HEK293 (cell line): ENCODE measurements at regions not wholly inside any gene's neighbourhood (a gene's known extent, or its start where the extent isn't known, plus 50 kb on each side); places are given as distances from the start of the nearest gene placed in this dataset.
A peak's percentile ranks its signal among the peaks of the same experiment; 100 is the strongest.

ENCODE experiments used
- CTCF ChIA-PET: fragments of 350-600 bp; formaldehyde crosslinking; extraction: SDS; loops from one replicate; lab custom pipeline; 2021; ENCODE audit warnings: antibody characterized with exemption; lab: Yijun Ruan, JAX
- POLR2A ChIA-PET: fragments of 300-600 bp; formaldehyde crosslinking; extraction: SDS; loops from one replicate; lab custom pipeline; 2020; ENCODE audit warnings: antibody characterized with exemption, inconsistent platforms; lab: Yijun Ruan, JAX
- H3K27ac ChIP-seq: fragments of 200-500 bp; sonication (Bioruptor generic); 2 replicates; pipeline ENCODE4 v1.5.1; 2014; ENCODE audit warnings: low read depth, low read length, control low read depth, inconsistent platforms; ENCODE audit errors: extremely low read depth
- H3K36me3 ChIP-seq, 2 experiments: fragments of 200-500 bp in 1 of 2; sonication (Bioruptor generic) in 1 of 2; 1 replicate in 1 of 2; 2 replicates in 1 of 2; pipeline ENCODE4 v1.5.1; 2014 to 2017; ENCODE audit warnings: inconsistent platforms in 2 of 2, low read length in 2 of 2; ENCODE audit not compliant: control insufficient read depth in 2 of 2, insufficient read depth in 1 of 2
- H3K4me1 ChIP-seq: fragments of 200-500 bp; sonication (Bioruptor generic); 2 replicates; pipeline ENCODE4 v1.5.1; 2014; ENCODE audit warnings: mild to moderate bottlenecking, low read length, inconsistent platforms; ENCODE audit not compliant: control insufficient read depth, insufficient read depth
- H3K4me3 ChIP-seq: 2 replicates; pipeline ENCODE4 v1.5.1; 2011; ENCODE audit warnings: low read depth, mild to moderate bottlenecking, control low read depth, low read length, moderate library complexity
- H3K9me3 ChIP-seq: fragments of 200-500 bp; sonication (Bioruptor generic); 2 replicates; pipeline ENCODE4 v1.5.1; 2014; ENCODE audit warnings: low read depth, low read length, inconsistent platforms; ENCODE audit not compliant: control insufficient read depth, insufficient read depth
- CTCF ChIP-seq: fragments of 450-650 bp; formaldehyde crosslinking; IDR thresholded peaks from 2 replicates; pipeline ENCODE4 v1.5.1; 2016; ENCODE audit warnings: missing biosample characterization, missing genetic modification characterization
- SCRT1 ChIP-seq: fragments of 450-650 bp; formaldehyde crosslinking; IDR thresholded peaks from 2 replicates; pipeline ENCODE4 v1.5.1; 2016; ENCODE audit warnings: missing biosample characterization, missing genetic modification characterization, borderline replicate concordance
- TRIM28 ChIP-seq: IDR thresholded peaks from 2 replicates; pipeline ENCODE4 v1.6.1; 2011; ENCODE audit warnings: low read length, control low read depth, borderline replicate concordance
- ZBTB26 ChIP-seq: fragments of 450-650 bp; formaldehyde crosslinking; optimal IDR thresholded peaks from 2 replicates; pipeline ENCODE3; 2016; ENCODE audit warnings: missing biosample characterization, mild to moderate bottlenecking, missing genetic modification characterization
- ZBTB48 ChIP-seq: fragments of 450-650 bp; formaldehyde crosslinking; IDR thresholded peaks from 2 replicates; pipeline ENCODE4 v1.5.1; 2016; ENCODE audit warnings: missing biosample characterization, missing genetic modification characterization
- ZBTB6 ChIP-seq: fragments of 450-650 bp; formaldehyde crosslinking; IDR thresholded peaks from 2 replicates; pipeline ENCODE4 v1.5.1; 2017; ENCODE audit warnings: missing biosample characterization, missing genetic modification characterization
- ZIC2 ChIP-seq: fragments of 450-650 bp; formaldehyde crosslinking; IDR thresholded peaks from 2 replicates; pipeline ENCODE4 v1.5.1; 2016; ENCODE audit warnings: missing biosample characterization, missing genetic modification characterization
- ZNF214 ChIP-seq: fragments of 450-650 bp; formaldehyde crosslinking; IDR thresholded peaks from 2 replicates; pipeline ENCODE4 v1.5.1; 2017; ENCODE audit warnings: missing biosample characterization, mild to moderate bottlenecking, missing genetic modification characterization, borderline replicate concordance
- ZNF311 ChIP-seq: fragments of 450-650 bp; formaldehyde crosslinking; IDR thresholded peaks from 2 replicates; pipeline ENCODE4 v1.5.1; 2017; ENCODE audit warnings: missing biosample characterization, missing genetic modification characterization, borderline replicate concordance
- ZNF335 ChIP-seq: fragments of 450-650 bp; formaldehyde crosslinking; conservative IDR thresholded peaks from 2 replicates; pipeline ENCODE4 v1.5.1; 2016; ENCODE audit warnings: missing biosample characterization, missing genetic modification characterization
- ZNF530 ChIP-seq: fragments of 450-650 bp; formaldehyde crosslinking; IDR thresholded peaks from 2 replicates; pipeline ENCODE4 v1.5.1; 2016; ENCODE audit warnings: low read depth, missing biosample characterization, missing genetic modification characterization
- ZNF544 ChIP-seq: fragments of 450-650 bp; formaldehyde crosslinking; IDR thresholded peaks from 2 replicates; pipeline ENCODE4 v1.5.0; 2017; ENCODE audit warnings: missing biosample characterization, missing genetic modification characterization
- ZNF660 ChIP-seq: fragments of 450-650 bp; IDR thresholded peaks from 2 replicates; pipeline ENCODE4 v1.5.1; 2018; ENCODE audit warnings: missing biosample characterization, mild to moderate bottlenecking, missing genetic modification characterization
- ZNF776 ChIP-seq: fragments of 450-650 bp; formaldehyde crosslinking; IDR thresholded peaks from 2 replicates; pipeline ENCODE4 v1.5.0; 2017; ENCODE audit warnings: missing biosample characterization, missing genetic modification characterization, borderline replicate concordance
- ZSCAN30 ChIP-seq: fragments of 450-650 bp; IDR thresholded peaks from 2 replicates; pipeline ENCODE4 v1.5.1; 2018; ENCODE audit warnings: missing biosample characterization, mild to moderate bottlenecking, missing genetic modification characterization, moderate library complexity
- TF ChIP-seq, protein P1 (sequence below): fragments of 450-650 bp; formaldehyde crosslinking; IDR thresholded peaks from 2 replicates; pipeline ENCODE4 v1.5.1; 2016; ENCODE audit warnings: missing biosample characterization, missing genetic modification characterization

DNA sequence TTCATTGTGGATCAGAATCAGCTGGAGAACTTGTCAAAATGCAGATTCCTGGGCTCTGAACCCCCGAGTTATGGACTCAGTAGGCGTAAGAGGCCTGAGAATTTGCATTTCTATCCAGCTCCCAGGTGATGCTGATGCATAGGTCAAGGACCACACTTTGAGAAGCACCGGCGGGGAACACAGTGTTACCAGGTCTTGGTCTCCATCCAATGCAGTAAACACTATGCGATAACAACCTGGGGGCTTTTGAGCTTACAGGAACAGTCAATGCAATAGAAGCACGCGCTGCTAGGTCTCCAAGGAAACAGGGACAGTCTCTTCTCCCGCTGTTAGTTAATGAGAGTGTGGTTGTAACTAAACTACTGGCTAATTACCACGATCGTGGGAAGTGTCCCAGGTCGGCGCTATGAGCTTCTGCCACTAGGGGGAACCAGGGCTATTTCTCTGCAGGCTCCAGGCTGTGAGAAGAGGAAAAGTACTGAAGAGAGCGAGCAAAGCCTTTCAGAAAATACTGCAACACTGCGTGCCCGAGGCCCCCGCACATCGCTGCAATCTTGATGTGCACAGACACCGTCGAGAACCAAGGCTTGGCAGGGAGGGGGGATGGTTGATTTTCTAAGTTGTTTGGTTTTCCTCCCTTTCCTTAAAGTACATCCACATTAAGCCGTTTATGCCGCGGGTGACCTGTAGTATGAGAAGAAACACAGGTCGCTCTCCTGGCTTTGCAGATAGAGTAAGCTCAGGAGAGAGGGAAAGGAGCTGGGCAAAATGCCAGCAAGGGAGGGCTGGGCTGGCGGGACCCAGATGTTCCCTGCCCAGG lies 52.0 kb upstream of the KCNA1 start (continued):
- peak; percentile 70; the same call in 1 of the 2 replicates for TF ChIP-seq CTCF
- no peak for TF ChIP-seq ZNF776 (tag by site-specific recombination)
- peak; percentile 21 for TF ChIP-seq ZBTB26 (tag by site-specific recombination)
- TF ChIP-seq ZNF311 (tag by site-specific recombination): no peak
- TF ChIP-seq, protein P1, sequence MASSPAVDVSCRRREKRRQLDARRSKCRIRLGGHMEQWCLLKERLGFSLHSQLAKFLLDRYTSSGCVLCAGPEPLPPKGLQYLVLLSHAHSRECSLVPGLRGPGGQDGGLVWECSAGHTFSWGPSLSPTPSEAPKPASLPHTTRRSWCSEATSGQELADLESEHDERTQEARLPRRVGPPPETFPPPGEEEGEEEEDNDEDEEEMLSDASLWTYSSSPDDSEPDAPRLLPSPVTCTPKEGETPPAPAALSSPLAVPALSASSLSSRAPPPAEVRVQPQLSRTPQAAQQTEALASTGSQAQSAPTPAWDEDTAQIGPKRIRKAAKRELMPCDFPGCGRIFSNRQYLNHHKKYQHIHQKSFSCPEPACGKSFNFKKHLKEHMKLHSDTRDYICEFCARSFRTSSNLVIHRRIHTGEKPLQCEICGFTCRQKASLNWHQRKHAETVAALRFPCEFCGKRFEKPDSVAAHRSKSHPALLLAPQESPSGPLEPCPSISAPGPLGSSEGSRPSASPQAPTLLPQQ: peak; percentile 50; the same call in 1 of the 2 replicates
- TF ChIP-seq ZSCAN30: peak; percentile 99
- no peak for TF ChIP-seq ZNF544 (tag by site-specific recombination)
- no peak for TF ChIP-seq ZNF530 (tag by site-specific recombination)
- peak; percentile 66; the same call in 1 of the 2 replicates for TF ChIP-seq ZNF660
- TF ChIP-seq ZBTB6 (tag by site-specific recombination): no peak

- no peaks in the 10 kb centered on the region for H3K9me3 ChIP-seq
- no peaks in the 10 kb centered on the region for H3K36me3 ChIP-seq
- H3K4me3 ChIP-seq: no peak overlapping the region
- TF ChIP-seq ZBTB26 (tag by site-specific recombination) (peak; percentile 10), CTCF (peak; percentile 73), ZNF214 (tag by site-specific recombination) (no peak), ZIC2 (tag by site-specific recombination) (peak; percentile 34; the same call in 1 of the 2 replicates), ZNF335 (tag by site-specific recombination) (0 out of 2 replicates have a peak, but pooled peaks have one; percentile 4), TRIM28 (0 out of 2 replicates have a peak, but pooled peaks have one; percentile 15), SCRT1 (tag by site-specific recombination) (no peak), ZBTB48 (0 out of 2 replicates have a peak, but pooled peaks have one; percentile 5)
- ChIA-PET CTCF (interaction anchor here (0.6 to 6.6 kb wide), 31 partner anchors 10 to 887 kb away, joined by 3 to 185 read pairs (median 6); partner anchors contain the start of gene KCNA1), POLR2A (no interaction called here)
- H3K4me1 ChIP-seq: no peaks in the 10 kb centered on the region; the same call in 1 of the 2 replicates
- no peak overlapping the region for H3K27ac ChIP-seq
These were observed 51.3 kb upstream of the KCNA1 start for GRCh38 chr12:4858386-4858785.
